HUES48 (cell line): ENCODE measurements at regions not wholly inside any gene's neighbourhood (a gene's known extent, or its start where the extent isn't known, plus 50 kb on each side); places are given as distances from the start of the nearest gene placed in this dataset.

ENCODE experiments used
- H3K27ac ChIP-seq: one replicate; pipeline ENCODE4 v1.7.0; 2013; ENCODE audit warnings: low read depth, low read length, inconsistent platforms
- H3K27me3 ChIP-seq: 2 replicates; pipeline ENCODE4 v1.6.1; 2013; ENCODE audit warnings: mild to moderate bottlenecking, low read length; ENCODE audit not compliant: control insufficient read depth, insufficient read depth
- H3K36me3 ChIP-seq: 2 replicates; pipeline ENCODE4 v1.6.1; 2013; ENCODE audit warnings: low read length; ENCODE audit not compliant: control insufficient read depth, insufficient read depth
- H3K4me1 ChIP-seq: 2 replicates; pipeline ENCODE4 v1.6.1; 2013; ENCODE audit warnings: mild to moderate bottlenecking, low read length; ENCODE audit not compliant: control insufficient read depth, insufficient read depth
- H3K4me3 ChIP-seq: 2 replicates; pipeline ENCODE4 v1.5.1; 2013; ENCODE audit warnings: mild to moderate bottlenecking, low read depth, low read length
- H3K9ac ChIP-seq: 2 replicates; pipeline ENCODE4 v1.6.1; 2013; ENCODE audit warnings: mild to moderate bottlenecking, low read depth, low read length, moderate library complexity
- H3K9me3 ChIP-seq: 2 replicates; pipeline ENCODE4 v1.6.1; 2013; ENCODE audit warnings: low read length; ENCODE audit not compliant: control insufficient read depth, insufficient read depth

DNA sequence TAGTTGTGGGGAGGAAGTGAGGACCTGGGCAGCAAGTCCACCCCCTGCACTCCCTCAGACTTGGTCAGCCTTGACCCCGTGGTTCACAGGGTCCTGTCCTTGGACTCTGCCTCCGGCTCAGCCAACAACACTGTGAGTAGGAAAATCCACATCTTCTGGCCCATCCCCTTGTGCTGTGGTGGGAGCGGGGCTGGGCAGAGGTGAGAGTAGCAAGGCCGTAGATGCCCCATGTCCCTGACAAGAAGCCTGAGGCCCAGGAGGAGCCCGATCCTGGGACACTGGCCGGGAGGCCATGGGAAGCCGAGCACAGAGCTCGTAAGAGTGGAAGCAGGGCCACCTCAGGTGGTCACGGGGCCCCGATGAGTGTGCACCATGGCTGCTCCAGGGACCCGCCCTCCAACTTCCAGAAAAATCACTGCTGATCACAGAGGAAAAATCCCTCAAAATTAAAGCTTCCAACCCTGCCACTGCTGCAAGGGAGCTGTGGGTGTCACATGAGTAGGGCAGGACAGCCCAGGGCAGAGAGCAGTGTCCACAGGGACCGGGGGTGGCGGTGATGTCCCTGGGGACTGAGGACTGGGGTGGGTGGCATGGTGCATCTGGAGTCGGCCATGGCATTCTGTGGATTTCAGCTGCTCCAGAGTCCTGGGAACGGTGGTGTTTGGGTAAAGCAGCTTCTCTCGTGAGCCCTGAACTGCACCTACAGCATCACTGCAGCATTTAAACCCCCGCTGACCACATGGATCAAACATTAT is 189.4 kb downstream of the DLL1 start:
- H3K36me3 ChIP-seq = no peaks in the 10 kb centered on the region
- no peaks in the 10 kb centered on the region for H3K4me1 ChIP-seq
- H3K4me3 ChIP-seq = no peak overlapping the region
- H3K9me3 ChIP-seq = no peaks in the 10 kb centered on the region; the same call in 1 of the 2 replicates
- H3K9ac ChIP-seq = no peak overlapping the region
- no peaks in the 10 kb centered on the region for H3K27me3 ChIP-seq
- H3K27ac ChIP-seq = no peak overlapping the region

DNA sequence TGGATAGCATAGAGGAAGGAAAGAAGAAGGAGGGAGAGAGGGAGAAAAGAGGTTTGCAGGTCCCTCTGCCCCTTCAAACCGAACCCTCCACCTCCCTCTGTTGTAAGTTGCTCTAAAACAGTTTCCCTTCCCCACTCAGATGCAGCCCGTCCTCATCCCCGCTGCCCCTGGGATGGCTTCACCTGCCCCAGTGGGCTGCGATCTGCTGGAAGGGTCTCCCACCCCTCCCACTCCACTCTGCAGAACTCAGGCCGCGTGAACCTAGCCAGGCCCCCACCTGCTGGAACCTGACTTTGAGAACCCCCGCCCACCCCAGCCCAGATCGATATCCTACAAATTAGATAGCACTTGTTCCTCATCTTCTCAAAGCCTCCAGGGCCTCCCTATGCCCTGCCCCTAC is 190.8 kb downstream of the DLL1 start:
- no peak overlapping the region for H3K4me3 ChIP-seq
- no peaks in the 10 kb centered on the region for H3K4me1 ChIP-seq
- no peak overlapping the region for H3K27ac ChIP-seq
- no peaks in the 10 kb centered on the region for H3K27me3 ChIP-seq
- H3K9ac ChIP-seq = no peak overlapping the region
- H3K9me3 ChIP-seq = no peaks in the 10 kb centered on the region; the same call in 1 of the 2 replicates
- H3K36me3 ChIP-seq = no peaks in the 10 kb centered on the region

DNA sequence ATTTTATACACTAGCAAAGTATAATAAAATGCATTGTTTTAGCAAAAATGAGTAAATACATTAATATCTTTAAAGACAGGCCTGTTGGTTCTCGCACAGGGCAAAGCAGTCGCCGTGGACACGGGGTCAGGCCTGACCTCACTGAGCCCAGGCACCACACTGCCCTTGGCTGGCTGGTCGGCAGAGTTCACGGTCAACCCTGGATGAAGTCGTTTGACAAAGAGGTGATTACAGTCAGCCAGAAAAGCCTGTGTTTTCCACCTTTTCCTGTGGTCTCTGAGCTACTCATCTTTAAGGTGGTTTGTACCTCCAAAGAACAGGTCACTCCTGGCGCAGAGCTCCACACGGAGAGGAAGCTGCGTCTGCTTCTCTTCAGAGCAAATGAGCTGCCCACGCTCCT is 191.5 kb downstream of the DLL1 start:
- Histone ChIP-seq H3K36me3 (no peaks in the 10 kb centered on the region), H3K4me3 (no peak overlapping the region), H3K9me3 (no peaks in the 10 kb centered on the region; the same call in 1 of the 2 replicates), H3K9ac (no peak overlapping the region), H3K27me3 (no peaks in the 10 kb centered on the region), H3K4me1 (no peaks in the 10 kb centered on the region), H3K27ac (no peak overlapping the region)

DNA sequence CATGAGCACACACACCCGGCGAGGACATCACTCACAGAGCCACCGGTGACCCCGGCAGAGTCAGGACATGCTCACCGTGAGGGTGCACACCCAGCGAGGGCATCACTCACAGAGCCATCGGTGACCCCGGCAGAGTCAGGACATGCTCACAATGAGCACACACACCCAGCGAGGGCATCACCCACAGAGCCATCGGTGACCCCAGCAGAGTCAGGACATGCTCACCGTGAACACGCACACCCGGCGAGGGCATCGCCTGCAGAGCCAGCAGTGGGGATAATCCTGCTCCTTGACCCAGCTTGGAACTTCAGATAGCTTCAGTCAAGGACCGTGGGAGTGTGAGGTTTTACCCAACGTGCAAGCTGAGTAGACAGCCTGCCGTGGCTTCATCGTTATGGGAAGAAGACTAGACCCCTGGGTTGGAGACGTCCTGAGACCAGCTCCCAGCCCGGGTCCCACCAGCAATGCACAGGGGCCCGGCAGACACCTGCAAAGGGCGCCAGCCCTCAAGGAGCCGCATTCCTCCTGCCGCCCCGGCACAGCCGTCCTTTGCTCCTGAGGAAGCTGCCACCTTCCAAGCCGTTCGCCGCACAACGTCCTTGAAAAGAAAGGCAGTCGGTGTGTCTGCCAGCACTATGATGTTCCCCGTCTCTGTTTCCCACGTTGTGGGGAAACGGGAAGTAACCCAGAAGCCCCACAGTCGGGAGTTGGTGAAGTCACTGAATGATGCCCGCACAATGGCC is 192.3 kb downstream of the DLL1 start:
- Histone ChIP-seq H3K27me3 (no peaks in the 10 kb centered on the region), H3K9me3 (no peaks in the 10 kb centered on the region; the same call in 1 of the 2 replicates), H3K27ac (no peak overlapping the region), H3K36me3 (no peaks in the 10 kb centered on the region), H3K4me3 (no peak overlapping the region), H3K4me1 (no peaks in the 10 kb centered on the region), H3K9ac (no peak overlapping the region)

DNA sequence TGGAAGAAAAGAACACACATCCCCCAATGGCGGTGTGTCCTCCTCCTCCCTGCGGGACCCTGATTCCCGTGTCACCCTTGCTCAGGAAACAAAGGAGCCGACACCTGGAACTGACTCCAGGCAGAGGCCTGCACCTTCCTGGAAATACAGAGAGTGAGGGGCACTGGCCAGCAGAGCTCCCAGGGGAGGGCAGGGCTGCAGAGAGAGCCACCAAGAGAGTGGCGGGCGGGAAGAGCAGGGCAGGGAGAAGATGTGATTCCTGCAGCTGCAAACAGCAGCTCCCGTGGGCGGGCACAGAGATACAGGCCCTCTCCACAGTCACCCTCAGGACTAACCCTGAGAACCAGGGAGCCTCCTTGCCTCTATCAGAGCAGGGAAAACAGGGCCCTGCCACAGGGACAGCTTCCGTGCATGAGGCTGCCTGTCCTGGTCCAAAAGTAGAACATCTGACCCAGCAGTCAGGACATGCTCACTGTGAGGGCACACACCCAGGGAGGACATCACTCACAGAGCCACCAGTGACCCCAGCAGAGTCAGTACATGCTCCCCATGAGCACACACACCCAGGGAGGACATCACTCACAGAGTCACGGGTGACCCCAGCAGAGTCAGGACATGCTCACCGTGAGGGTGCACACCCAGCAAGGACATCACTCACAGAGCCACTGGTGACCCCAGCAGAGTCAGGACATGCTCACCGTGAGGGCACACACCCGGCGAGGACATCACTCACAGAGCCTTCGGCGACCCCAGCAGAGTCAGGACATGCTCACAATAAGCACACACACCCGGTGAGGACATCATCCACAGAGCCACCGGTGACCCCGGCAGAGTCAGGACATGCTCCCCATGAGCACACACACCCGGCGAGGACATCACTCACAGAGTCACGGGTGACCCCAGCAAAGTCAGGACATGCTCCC is 193.1 kb downstream of the DLL1 start:
- Histone ChIP-seq H3K27me3 (no peaks in the 10 kb centered on the region), H3K4me3 (no peak overlapping the region), H3K27ac (no peak overlapping the region), H3K9ac (no peak overlapping the region), H3K36me3 (no peaks in the 10 kb centered on the region), H3K9me3 (no peaks in the 10 kb centered on the region; the same call in 1 of the 2 replicates), H3K4me1 (no peaks in the 10 kb centered on the region)

DNA sequence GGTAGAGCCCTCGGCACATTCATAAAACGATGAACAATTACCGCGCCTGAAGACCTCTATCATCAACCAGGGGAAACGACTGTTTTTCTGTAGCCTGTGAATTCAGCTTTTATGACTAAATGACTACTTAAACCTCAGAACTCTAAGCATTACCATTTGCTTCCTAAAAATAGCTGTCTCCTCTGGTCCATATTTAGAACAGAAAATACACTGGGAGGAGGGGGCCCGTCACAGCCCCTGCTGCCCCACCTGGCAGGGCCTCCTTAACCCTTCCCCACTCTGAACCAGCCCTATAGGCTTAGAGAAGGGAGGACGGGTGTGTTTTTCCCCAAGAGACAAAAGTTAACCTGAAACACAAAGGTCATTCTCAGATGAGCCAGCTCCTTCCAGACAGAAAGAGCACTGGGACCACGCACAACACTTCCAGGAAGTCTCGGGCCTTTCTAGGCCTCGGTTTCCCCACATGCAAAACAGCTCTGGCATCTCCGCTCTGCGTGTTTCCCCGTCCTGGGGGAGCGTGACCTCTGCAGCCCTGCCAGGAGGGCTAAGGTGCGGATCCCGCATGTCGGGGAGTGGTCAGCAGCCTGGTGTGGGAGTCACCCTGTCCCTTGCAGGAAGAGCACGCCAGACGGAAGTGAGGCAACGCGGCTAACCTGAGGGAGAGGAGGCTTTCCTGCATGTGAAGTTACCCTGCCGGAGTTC is 193.9 kb downstream of the DLL1 start:
- Histone ChIP-seq H3K4me3 (no peak overlapping the region), H3K9ac (no peak overlapping the region), H3K27me3 (no peaks in the 10 kb centered on the region), H3K4me1 (no peaks in the 10 kb centered on the region), H3K9me3 (no peaks in the 10 kb centered on the region; the same call in 1 of the 2 replicates), H3K36me3 (no peaks in the 10 kb centered on the region), H3K27ac (no peak overlapping the region)

GRCh38 chr6:170096191-170096802 is 194.6 kb downstream of the DLL1 start:
- Histone ChIP-seq H3K9me3 (no peaks in the 10 kb centered on the region; the same call in 1 of the 2 replicates), H3K27me3 (no peaks in the 10 kb centered on the region), H3K9ac (no peak overlapping the region), H3K36me3 (no peaks in the 10 kb centered on the region), H3K27ac (no peak overlapping the region), H3K4me3 (no peak overlapping the region), H3K4me1 (no peaks in the 10 kb centered on the region)

DNA sequence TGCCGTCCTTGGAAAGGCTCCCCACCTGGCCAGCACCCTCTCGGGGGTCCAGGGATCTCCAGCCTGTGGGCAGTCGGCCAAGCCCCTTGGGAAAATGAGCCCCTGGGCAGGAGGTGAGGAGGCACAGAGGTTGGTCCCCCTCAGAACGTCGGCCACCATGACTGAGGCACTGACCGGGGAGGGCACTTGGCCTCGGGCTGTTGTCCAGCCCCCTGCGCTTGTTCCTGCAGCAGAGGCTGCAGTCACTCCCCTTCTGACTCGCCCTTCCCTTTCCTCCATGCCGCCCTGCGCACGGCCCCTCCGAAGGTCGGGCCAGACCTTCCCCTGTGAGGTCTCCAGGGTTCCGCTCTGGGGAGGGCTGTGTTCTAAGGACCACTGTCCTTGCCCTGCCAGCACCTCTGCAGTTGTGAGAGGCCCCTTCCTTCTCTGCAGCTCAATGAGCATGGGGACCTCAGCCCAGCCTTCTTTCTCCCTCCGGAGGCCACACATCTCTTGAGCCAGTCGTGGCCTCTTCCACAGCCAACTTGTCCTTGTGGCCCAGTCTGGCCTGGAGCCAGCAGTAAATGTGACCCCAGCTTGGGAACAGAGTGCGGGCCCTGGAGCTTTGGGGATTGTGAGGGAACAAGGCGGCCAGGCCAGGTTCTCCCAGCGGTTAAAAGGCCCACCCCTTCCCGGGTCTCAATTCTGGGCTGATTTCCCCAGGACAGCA is 195.5 kb downstream of the DLL1 start:
- Histone ChIP-seq H3K4me1 (no peaks in the 10 kb centered on the region), H3K36me3 (no peaks in the 10 kb centered on the region)

DNA sequence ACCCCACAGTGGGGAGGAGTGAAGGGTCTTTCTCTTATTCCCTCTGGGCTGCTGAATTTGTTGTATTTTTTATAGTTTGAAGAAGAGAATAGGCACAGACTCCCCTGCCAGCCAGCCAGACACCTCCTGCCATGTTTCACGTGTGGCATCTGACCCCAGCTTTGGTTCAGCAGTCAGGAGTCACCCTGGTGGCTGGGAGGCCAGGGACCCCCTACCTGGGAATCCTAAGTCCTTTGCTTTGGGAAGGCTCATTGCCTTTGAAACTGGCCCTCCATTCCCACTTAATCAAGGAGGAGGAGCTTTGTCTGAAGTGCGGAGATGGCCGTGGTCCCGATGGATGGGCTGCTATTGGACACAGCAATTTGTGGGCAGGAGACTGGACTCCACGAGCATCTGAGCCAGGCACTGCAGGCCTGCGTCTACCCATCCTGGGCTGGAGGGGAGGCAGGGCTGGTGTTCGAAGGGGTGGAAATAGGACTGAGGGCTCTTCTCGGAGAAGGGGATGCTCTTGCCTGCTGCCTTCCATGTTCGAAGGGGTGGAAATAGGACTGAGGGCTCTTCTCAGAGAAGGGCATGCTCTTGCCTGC is 196.1 kb downstream of the DLL1 start:
- Histone ChIP-seq H3K9ac (no peak overlapping the region), H3K9me3 (no peaks in the 10 kb centered on the region), H3K27ac (no peak overlapping the region), H3K27me3 (no peaks in the 10 kb centered on the region), H3K36me3 (no peaks in the 10 kb centered on the region), H3K4me1 (no peaks in the 10 kb centered on the region), H3K4me3 (no peak overlapping the region)

More for the DNA sequence above, 195.5 kb downstream of the DLL1 start:
- Histone ChIP-seq H3K9me3 (no peaks in the 10 kb centered on the region), H3K27ac (no peak overlapping the region), H3K27me3 (no peaks in the 10 kb centered on the region), H3K4me3 (no peak overlapping the region), H3K9ac (no peak overlapping the region)
